Jurkat, Clone E6-1 (cell line): ENCODE measurements at regions not wholly inside any gene's neighbourhood (a gene's known extent, or its start where the extent isn't known, plus 50 kb on each side); places are given as distances from the start of the nearest gene placed in this dataset.

ENCODE experiments used
- DNase-seq: peaks from one replicate; pipeline ENCODE4 v3.0.0-alpha.2; 2011; ENCODE audit warnings: low read depth, low spot score
- H3K4me3 ChIP-seq: 2 replicates; pipeline ENCODE4 v1.5.1; 2011; ENCODE audit warnings: mild to moderate bottlenecking, low read length, control low read depth, moderate library complexity

DNA sequence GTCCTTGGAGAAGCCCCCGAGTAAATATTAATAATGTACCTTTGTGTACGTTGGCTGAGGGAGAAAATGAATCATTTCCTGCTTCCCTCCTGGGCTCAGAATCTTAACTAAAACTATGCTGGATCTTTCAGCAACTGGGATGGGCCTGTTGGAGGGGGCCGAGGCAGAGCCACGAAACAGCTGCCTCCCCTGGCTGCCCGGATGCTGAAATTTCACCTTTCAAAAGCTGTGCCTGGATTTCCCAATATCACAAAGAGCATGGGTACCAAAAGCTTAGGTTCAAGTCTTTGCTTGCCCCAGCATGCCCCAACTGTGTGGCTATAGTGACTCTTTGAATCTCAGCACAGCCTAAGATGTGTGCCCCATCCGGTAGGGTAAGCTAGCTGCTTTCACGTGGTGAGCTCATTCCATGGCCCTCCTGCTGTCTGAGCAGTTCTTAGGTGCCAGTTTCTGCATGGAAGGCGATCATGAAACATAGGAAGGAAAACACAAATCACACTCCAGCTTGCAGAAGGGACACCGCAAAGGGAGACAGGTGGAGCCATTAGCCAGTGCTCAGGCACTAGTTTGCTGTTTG lies 473.5 kb downstream of the PTPRU start:
- H3K4me3 ChIP-seq, result no peak overlapping the region
- DNase-seq, result no peak

DNA sequence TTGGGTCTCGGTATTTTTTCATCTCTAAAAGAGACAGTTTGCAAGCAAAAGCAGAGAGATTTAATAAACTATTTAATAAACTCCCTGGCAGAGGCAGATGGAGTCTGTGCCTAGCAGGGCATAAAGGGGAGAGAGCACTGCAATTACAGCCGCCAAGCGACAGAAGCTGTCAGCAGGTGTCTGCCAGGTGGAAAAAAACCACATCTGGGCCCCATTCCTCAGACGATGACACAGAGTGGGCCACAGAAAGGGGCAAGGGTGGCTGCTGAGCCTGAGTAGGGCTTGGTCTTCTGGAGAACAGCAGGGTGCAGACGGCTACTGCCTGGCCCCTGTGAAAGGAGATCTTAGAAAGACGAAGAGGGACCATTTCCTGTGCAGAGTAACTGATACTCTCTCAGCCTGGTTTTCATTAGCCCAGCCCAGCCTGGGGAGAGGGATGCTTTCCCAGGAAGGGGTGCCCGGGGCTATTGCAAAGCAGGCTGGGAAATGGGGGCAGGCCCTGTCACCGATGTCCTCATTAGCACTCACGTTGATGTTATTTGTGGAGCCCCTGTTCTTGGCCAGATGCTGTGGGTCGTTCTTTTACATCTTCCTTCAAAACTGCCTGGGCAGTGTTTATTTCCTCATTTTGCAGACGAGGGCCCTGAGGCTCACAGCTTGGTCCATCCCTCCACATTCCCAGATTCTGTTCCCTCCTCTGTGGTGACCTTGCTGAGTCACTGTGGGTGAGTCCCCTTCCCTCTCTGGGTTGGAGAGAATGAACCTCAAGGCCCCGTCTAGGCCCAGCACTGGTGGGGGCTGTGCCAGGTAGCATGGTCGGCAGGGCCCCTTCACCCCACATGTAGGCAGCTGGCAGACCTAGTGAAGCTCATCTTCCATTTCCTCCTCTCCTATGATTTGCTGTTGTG lies 472.7 kb downstream of the PTPRU start:
- H3K4me3 ChIP-seq, result no peak overlapping the region
- no peak for DNase-seq

DNA sequence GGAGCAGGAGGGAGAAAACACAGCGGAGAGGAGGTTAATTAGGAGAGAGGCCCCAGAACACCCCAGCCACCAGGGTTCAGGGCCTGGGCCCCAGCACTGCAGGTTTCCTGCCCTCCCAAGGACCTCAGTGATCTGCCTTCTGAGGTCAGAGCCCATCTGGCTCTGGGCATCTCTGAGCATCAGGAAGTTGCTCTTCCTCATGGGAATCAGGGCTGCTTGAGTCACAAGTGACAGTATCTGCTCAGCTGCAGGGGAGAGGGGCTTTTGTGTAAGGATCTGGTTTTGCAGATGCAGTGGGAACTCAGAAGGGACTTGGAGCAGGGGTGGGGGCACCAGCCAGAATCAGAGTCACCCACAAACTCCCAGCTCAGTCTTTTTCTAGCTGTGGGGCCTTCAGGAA lies 472.1 kb downstream of the PTPRU start:
- no peak for DNase-seq

DNA sequence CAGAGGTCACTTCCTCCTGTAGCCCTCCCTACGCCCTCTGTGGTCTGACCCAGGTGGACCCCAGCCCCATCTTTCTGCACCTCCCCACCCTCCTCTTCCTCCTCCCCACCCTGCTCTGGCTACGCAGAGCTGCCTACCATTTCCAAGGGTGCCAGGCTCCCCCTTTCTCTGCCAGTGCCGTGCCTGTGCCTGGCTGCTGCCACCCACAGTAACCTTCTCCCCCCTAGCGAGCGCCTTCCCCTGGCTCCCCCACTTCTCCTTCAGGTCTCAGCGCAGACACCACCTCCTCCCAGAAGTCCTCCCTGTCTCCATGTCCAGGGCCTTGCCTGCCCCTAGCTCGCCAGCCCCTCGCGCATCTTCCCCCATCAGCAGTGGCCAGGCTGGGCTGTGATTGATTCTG lies 471.5 kb downstream of the PTPRU start:
- H3K4me3 ChIP-seq, result no peak overlapping the region
- no peak for DNase-seq

More for the DNA sequence above, 472.1 kb downstream of the PTPRU start:
- H3K4me3 ChIP-seq, result no peak overlapping the region

GRCh38 chr1:29706936-29707335 lies 470.6 kb downstream of the PTPRU start:
- H3K4me3 ChIP-seq, result no peak overlapping the region
- peak; percentile 36 for DNase-seq

DNA sequence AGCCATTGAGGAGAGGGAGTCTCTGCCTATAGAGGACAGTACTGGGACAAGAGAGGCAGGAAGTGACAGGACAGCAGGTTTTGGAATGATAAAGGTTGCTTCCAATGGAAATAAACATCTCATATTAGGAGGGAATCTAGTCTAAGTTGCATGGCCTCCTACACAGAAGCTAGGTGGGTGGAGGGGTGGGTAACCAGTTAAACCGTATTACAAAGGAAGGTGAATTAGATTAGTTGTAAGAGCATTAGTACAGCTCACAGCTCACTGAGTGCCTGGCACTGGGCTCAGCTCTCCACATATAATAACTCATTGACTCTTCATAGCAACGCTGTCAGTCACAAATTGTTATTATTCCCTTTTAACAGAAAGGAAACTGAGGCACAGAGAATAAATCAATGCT lies 468.1 kb downstream of the PTPRU start:
- no peak for DNase-seq
- no peak overlapping the region for H3K4me3 ChIP-seq

DNA sequence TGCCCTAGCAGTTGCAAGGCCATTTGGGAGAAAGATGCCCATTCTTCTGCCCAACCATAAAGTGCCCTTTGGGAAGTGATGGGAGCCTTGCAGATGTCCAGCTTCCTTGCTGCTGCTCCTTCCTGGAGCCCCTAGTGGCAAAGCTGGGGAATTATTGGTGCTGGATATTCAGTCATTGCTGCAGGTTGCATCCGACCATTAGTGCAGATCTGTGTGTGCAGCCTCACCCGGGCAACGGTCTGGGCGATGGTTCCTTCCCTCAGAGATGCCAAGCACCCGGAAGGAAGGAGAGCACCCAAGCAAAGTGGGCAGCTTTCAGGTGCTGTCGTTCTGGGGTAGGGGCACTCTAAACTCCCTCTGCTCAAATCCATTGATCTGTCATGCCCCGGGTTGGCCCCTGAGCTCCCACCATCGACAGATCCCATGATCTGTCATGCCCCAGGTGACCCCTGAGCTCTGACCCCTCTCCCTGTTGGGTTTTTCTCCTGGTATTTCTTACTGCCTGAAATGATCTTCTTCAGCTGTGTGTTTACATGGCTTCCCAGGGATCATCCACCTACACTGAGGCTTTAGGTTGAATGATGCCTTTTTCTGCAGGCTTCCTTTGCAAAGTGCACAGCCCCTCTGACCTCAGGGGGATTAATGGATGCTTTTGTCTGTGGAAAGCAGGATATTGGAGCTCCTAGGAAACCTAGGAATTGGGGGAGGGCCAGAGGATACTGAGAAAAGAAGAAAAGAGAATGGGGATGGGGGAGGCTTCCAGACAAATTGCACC lies 467.5 kb downstream of the PTPRU start:
- no peak overlapping the region for H3K4me3 ChIP-seq
- DNase-seq, result no peak

GRCh38 chr1:29700491-29700890 lies 464.2 kb downstream of the PTPRU start:
- no peak for DNase-seq
- H3K4me3 ChIP-seq, result no peak overlapping the region

- H3K4me3 ChIP-seq, result no peak overlapping the region
- DNase-seq, result no peak
Measured at GRCh38 chr1:29698626-29699025, 462.3 kb downstream of the PTPRU start.

DNA sequence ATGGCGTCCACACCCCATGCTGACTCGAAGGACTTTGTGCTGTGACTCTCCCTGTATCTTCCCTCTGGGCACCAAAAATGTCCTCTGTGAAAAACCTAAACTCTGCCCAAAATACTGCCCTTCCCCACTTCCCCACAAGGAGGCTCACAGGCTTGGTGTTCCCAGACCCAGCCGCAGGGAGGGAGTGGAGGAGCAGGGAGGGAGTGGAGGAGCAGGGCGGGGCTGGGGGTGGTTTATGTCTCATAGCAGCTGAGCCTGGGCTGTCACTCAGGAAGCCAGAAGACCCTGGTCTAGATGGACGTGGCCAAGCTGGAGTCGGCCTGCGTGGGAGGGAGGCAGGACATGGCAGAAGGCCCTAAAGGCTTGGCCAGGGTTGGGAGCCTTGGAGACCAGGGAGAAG lies 461.7 kb downstream of the PTPRU start:
- DNase-seq, result no peak
- H3K4me3 ChIP-seq, result no peak overlapping the region

DNA sequence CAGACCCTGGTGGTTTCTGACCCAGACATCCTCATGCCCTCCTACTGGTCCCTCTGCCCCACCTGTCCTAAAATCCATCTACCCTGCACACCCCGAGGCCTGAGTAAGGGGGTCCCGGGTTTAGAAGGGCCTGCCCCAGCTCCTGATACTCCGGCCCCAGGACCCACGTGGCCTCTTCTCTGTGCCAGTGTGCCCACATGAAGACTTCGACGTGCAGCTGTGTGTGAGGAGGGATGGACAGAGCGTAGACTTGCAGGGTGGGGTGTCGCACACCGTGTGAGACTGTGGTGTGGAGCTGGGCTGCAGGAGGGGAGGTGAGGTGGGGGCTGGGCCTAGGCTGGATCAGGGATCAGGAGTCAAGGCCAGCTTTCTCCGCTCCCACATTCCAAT lies 461.1 kb downstream of the PTPRU start:
- H3K4me3 ChIP-seq, result no peak overlapping the region
- no peak for DNase-seq

- H3K4me3 ChIP-seq, result no peak overlapping the region
- no peak for DNase-seq
Measured at GRCh38 chr1:29696656-29697390, 460.5 kb downstream of the PTPRU start.

DNA sequence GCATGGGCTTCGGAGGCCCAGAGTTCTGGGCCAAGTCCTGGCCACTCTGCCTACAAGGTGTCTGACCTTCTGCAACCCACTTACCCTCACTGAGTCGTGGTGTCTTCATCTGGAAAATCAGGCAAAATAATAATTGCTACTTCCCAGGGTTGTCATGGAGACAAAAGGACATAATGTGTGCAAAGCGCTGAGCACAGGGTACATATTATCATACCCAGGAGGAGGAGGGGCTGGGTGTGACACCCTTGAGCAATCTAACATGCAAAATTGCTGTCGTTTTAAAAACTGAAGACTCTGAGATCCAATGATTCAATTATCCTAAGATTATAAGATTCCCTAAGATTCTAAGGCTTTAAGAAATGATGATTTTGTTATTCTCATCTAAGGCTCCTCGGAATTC lies 459.5 kb downstream of the PTPRU start:
- no peak overlapping the region for H3K4me3 ChIP-seq
- no peak for DNase-seq

DNA sequence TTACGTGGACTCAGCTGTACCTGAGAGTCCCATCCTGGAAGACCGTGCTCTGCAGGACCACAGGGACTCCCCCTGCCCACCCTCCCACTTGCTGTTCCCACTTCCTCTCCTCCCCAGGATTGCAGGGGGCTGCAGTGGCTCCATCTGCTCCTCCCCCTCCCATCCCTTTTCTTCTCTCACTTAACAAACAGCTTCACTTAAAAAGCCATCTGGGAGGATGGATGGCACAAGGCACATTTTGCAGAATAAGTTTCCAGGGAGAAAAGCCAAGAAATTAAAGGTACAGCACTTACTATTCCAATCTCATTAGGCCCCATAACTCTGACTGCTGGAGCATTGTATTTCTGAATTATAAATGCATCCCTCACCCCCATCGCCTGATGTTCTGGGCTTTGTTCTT lies 458.7 kb downstream of the PTPRU start:
- no peak overlapping the region for H3K4me3 ChIP-seq
- DNase-seq, result no peak

DNA sequence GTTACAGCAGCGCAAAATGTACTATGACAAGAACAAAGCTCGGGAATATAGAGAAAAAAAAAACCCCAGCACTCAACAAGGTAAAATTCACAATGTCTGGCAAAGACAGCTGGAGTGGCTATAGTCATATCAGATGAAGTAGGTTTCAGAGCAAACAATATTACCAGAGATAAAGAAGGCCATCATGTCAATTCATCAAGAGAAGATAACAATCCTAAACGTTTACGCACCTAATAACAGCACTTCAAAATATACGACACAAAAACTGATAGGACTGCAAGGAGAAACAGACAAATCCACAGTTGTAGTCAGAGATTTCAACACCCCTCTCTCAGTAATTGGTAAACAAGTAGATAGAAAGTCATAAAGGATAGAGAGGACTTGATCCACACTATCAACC lies 455.2 kb downstream of the PTPRU start:
- no peak for DNase-seq
- no peak overlapping the region for H3K4me3 ChIP-seq

GRCh38 chr1:29690156-29690555 lies 453.8 kb downstream of the PTPRU start:
- H3K4me3 ChIP-seq, result no peak overlapping the region
- DNase-seq, result no peak

DNA sequence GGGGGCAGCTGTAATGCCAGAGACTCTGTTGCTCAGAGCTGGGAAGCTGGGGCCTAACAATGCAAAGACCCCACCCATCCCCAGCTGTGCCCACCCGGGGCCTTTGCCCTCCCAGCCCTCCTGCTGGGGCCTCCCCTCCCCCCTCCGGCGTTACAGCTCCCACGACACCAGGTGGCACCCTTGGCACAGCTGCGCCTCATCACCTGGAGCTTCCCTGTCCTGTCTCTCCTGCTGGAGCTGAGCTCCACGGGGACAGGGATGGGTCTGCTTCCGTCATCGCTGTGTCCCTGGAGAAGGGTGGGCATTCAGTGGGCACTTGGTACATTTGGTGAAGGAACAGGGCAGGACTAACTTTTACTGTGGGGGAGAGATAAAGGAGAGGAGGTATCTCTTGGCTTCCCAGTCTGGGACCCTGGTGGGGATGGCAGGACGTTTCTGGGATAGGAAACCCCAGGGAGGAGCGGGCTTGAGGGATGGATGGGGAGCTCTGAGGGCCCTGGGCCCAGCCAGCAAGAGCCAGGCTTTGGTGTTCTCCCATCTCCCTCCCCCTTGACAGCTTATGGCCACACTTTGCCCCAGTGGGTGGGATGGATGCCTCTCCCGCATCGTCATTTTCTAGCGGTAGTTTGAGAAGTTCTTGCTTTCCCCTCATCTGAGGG lies 453.2 kb downstream of the PTPRU start:
- no peak overlapping the region for H3K4me3 ChIP-seq
- no peak for DNase-seq

- H3K4me3 ChIP-seq, result 0 out of 2 replicates have a peak overlapping the region, but pooled peaks have one; percentile 2
- DNase-seq, result peak; percentile 42
Measured at GRCh38 chr1:29688471-29689365, 452.4 kb downstream of the PTPRU start.
